Islet of Langerhans (tissue), 1 donor: ENCODE measurements at regions not wholly inside any gene's neighbourhood (a gene's known extent, or its start where the extent isn't known, plus 50 kb on each side); places are given as distances from the start of the nearest gene placed in this dataset.

Source experiments
- FAIRE-seq: peaks from one replicate; lab custom pipeline; 2011; peaks lifted over from hg19 to GRCh38; lab: Jason Lieb, UNC

- no peak for FAIRE-seq
Observed at GRCh38 chr12:98149691-98150210, 365.6 kb upstream of the TMPO start.

GRCh38 chr12:98151105-98151590 lies 364.2 kb upstream of the TMPO start:
- FAIRE-seq, result no peak

GRCh38 chr12:98151984-98152383 lies 363.4 kb upstream of the TMPO start:
- FAIRE-seq, result no peak

- peak; percentile 80 for FAIRE-seq
Observed at GRCh38 chr12:98154850-98155249, 360.5 kb upstream of the TMPO start.

GRCh38 chr12:98156697-98157096 lies 358.7 kb upstream of the TMPO start:
- FAIRE-seq, result no peak

GRCh38 chr12:98162906-98163678 lies 352.3 kb upstream of the TMPO start:
- FAIRE-seq, result no peak

- FAIRE-seq, result no peak
Observed at GRCh38 chr12:98172304-98172703, 343.1 kb upstream of the TMPO start.

- no peak for FAIRE-seq
Observed at GRCh38 chr12:98172801-98173200, 342.6 kb upstream of the TMPO start.

- no peak for FAIRE-seq
Observed at GRCh38 chr12:98173773-98174427, 341.5 kb upstream of the TMPO start.

GRCh38 chr12:98174428-98174809 lies 341.0 kb upstream of the TMPO start:
- FAIRE-seq, result no peak

GRCh38 chr12:98178126-98178525 lies 337.3 kb upstream of the TMPO start:
- no peak for FAIRE-seq

- FAIRE-seq, result no peak
Observed at GRCh38 chr12:98179151-98179550, 336.2 kb upstream of the TMPO start.

GRCh38 chr12:98180603-98181002 lies 334.8 kb upstream of the TMPO start:
- no peak for FAIRE-seq

- FAIRE-seq, result no peak
Observed at GRCh38 chr12:98182821-98183220, 332.6 kb upstream of the TMPO start.

- FAIRE-seq, result no peak
Observed at GRCh38 chr12:98185606-98186005, 329.8 kb upstream of the TMPO start.

GRCh38 chr12:98188650-98189077 lies 326.7 kb upstream of the TMPO start:
- FAIRE-seq, result peak; percentile 98

- FAIRE-seq, result no peak
Observed at GRCh38 chr12:98194591-98194990, 320.8 kb upstream of the TMPO start.

- FAIRE-seq, result peak; percentile 90
Observed at GRCh38 chr12:98198261-98198982, 317.0 kb upstream of the TMPO start.

- FAIRE-seq, result no peak
Observed at GRCh38 chr12:98208816-98209215, 306.6 kb upstream of the TMPO start.

- FAIRE-seq, result no peak
Observed at GRCh38 chr12:98211909-98212695, 303.3 kb upstream of the TMPO start.

GRCh38 chr12:98213556-98213955 lies 301.8 kb upstream of the TMPO start:
- no peak for FAIRE-seq

GRCh38 chr12:98217257-98217656 lies 298.1 kb upstream of the TMPO start:
- FAIRE-seq, result no peak
